ENCODE measurements at regions not wholly inside any gene's neighbourhood (a gene's known extent, or its start where the extent isn't known, plus 50 kb on each side); places are given as distances from the start of the nearest gene placed in this dataset.

DNA sequence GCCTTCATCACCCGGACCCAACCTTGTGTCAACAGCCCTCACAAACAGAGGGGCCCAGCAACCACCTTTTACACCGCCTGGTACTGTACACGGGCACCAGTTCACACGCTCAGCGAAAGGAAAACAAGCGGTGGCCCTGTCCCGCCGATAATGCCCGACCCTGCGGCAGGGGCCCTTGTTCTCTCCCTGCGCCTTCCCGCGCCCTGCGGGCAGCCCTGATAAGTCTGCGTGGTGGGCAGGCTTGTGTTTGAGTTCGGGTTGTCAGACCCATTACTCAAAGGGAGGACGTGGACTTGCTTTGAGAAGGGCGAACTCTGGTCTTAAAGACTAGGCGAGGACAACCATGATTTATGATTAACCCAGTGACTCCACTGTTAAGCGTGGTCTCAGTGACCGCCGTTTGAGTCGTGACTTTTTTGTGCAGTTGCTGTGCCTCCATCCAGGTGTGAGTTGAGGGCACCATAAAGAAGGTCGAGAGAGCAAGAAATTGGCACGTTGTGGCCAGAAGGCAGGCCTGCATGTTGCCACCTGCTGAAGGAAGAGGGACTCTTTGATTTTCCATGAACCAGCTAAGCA lies 167.4 kb upstream of the GATA6 start:
- TF ChIP-seq CTCF (IDR thresholded peaks at IDR 0.05; ENCODE audit: extremely low read depth in 1 of 2, insufficient read depth in 1 of 2, low read depth in 1 of 2, low read length in 2 of 2): no peak
- TF ChIP-seq JUN (IDR thresholded peaks at IDR 0.05; ENCODE audit: borderline replicate concordance, insufficient read depth, insufficient read length, low read depth): no peak
- TF ChIP-seq MYC (IDR thresholded peaks at IDR 0.05; ENCODE audit: low read depth, low read length): no peak

Measured in endothelial cell of umbilical vein (primary cell).